ENCODE measurements at regions not wholly inside any gene's neighbourhood (a gene's known extent, or its start where the extent isn't known, plus 50 kb on each side); places are given as distances from the start of the nearest gene placed in this dataset.
"Not testable (repeated sequence)": the region's sequence is repeated elsewhere in the genome, so short reads cannot be mapped to it uniquely, and the experiment has no call there.

GRCh38 chr9:90511711-90512110, 130.9 kb downstream of the DIRAS2 start:
- no peak for DNase-seq (ENCODE audit: low read depth, low spot score)

GRCh38 chr9:90514877-90515276, 127.7 kb downstream of the DIRAS2 start:
- no peak for DNase-seq (ENCODE audit: low read depth, low spot score)

GRCh38 chr9:90515510-90515909, 127.1 kb downstream of the DIRAS2 start:
- no peak for DNase-seq (ENCODE audit: low read depth, low spot score)

- DNase-seq (ENCODE audit: low read depth, low spot score): no peak
Measured at GRCh38 chr9:90517103-90517502, 125.5 kb downstream of the DIRAS2 start.

- no peak for DNase-seq (ENCODE audit: low read depth, low spot score)
Measured at GRCh38 chr9:90521811-90522570, 120.6 kb downstream of the DIRAS2 start.

GRCh38 chr9:90523958-90524357, 118.7 kb downstream of the DIRAS2 start:
- no peak for DNase-seq (ENCODE audit: low read depth, low spot score)

- DNase-seq (ENCODE audit: low read depth, low spot score): no peak
Measured at GRCh38 chr9:90526386-90526785, 116.2 kb downstream of the DIRAS2 start.

- DNase-seq (ENCODE audit: low read depth, low spot score): not testable (repeated sequence)
Measured at GRCh38 chr9:90536094-90536493, 106.5 kb downstream of the DIRAS2 start.

GRCh38 chr9:90538566-90538965, 104.1 kb downstream of the DIRAS2 start:
- no peak for DNase-seq (ENCODE audit: low read depth, low spot score)

- no peak for DNase-seq (ENCODE audit: low read depth, low spot score)
Measured at GRCh38 chr9:90539286-90539685, 103.3 kb downstream of the DIRAS2 start.

GRCh38 chr9:90540734-90541133, 101.9 kb downstream of the DIRAS2 start:
- no peak for DNase-seq (ENCODE audit: low read depth, low spot score)

GRCh38 chr9:90544488-90544887, 98.1 kb downstream of the DIRAS2 start:
- no peak for DNase-seq (ENCODE audit: low read depth, low spot score)

- DNase-seq (ENCODE audit: low read depth, low spot score): peak; percentile 22
Measured at GRCh38 chr9:90546200-90546599, 96.4 kb downstream of the DIRAS2 start.

GRCh38 chr9:90547896-90548295, 94.7 kb downstream of the DIRAS2 start:
- DNase-seq (ENCODE audit: low read depth, low spot score): no peak

- no peak for DNase-seq (ENCODE audit: low read depth, low spot score)
Measured at GRCh38 chr9:90552317-90552716, 90.3 kb downstream of the DIRAS2 start.

GRCh38 chr9:90555351-90556057, 87.1 kb downstream of the DIRAS2 start:
- no peak for DNase-seq (ENCODE audit: low read depth, low spot score)

GRCh38 chr9:90556897-90557675, 85.5 kb downstream of the DIRAS2 start:
- no peak for DNase-seq (ENCODE audit: low read depth, low spot score)

- DNase-seq (ENCODE audit: low read depth, low spot score): no peak
Measured at GRCh38 chr9:90559075-90560073, 83.2 kb downstream of the DIRAS2 start.
